Dermis microvascular lymphatic vessel endothelial cell (primary cell): ENCODE measurements at regions not wholly inside any gene's neighbourhood (a gene's known extent, or its start where the extent isn't known, plus 50 kb on each side); places are given as distances from the start of the nearest gene placed in this dataset.

Experiments
- DNase-seq, 2 donors: peaks; one replicate each; pipeline versions ENCODE4 v3.0.0 to v3.0.0-alpha.2; 2010; ENCODE audit warnings: low read depth in 2 of 2

DNA sequence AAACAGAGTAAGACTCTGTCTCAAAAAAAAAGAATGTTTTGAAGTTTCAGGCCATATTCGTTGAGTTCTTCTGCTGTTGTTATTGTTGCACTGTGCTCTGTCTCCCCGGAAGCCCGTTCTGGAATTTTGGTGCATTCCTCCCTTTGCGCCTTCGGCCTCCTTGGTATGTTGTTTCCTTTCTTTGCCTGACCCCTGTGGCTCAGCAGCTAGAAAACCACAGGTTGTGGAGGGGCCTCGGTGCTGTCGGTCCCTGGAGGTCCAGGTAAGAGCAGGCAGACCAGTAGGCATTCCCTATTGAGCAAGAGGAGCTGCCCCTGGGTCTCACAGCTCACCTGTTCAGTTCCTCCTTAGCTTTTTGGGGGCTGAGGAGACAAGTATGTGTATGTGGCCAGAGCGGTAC, 51.0 kb upstream of the DLG1 start:
- no peak for DNase-seq
